ENCODE measurements at regions not wholly inside any gene's neighbourhood (a gene's known extent, or its start where the extent isn't known, plus 50 kb on each side); places are given as distances from the start of the nearest gene placed in this dataset.

GRCh38 chr16:35911899-35912298, 2452.5 kb downstream of the TP53TG3F start:
- TF ChIP-seq CTCF (IDR thresholded peaks at IDR 0.05), result no peak

DNA sequence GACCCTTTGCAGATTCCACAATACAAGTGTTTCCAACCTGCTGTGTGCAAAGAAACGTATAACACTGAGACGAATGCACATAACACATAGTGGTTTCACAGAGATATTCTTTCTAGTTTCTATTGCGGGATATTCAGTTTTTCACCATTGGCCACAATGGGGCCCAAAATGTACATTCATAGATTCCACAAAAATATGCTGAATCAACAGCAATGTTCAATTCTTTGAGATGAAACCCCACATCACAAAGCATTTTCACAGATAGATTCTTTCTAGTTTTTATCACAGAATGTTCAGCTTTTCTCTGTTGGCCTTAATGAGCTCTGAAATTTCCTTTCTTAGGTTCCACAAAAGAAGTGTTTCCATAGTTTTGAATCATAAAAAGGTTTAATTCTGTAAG, 2472.3 kb downstream of the TP53TG3F start:
- no peak for TF ChIP-seq CTCF (IDR thresholded peaks at IDR 0.05)
